ENCODE measurements at regions not wholly inside any gene's neighbourhood (a gene's known extent, or its start where the extent isn't known, plus 50 kb on each side); places are given as distances from the start of the nearest gene placed in this dataset.

DNA sequence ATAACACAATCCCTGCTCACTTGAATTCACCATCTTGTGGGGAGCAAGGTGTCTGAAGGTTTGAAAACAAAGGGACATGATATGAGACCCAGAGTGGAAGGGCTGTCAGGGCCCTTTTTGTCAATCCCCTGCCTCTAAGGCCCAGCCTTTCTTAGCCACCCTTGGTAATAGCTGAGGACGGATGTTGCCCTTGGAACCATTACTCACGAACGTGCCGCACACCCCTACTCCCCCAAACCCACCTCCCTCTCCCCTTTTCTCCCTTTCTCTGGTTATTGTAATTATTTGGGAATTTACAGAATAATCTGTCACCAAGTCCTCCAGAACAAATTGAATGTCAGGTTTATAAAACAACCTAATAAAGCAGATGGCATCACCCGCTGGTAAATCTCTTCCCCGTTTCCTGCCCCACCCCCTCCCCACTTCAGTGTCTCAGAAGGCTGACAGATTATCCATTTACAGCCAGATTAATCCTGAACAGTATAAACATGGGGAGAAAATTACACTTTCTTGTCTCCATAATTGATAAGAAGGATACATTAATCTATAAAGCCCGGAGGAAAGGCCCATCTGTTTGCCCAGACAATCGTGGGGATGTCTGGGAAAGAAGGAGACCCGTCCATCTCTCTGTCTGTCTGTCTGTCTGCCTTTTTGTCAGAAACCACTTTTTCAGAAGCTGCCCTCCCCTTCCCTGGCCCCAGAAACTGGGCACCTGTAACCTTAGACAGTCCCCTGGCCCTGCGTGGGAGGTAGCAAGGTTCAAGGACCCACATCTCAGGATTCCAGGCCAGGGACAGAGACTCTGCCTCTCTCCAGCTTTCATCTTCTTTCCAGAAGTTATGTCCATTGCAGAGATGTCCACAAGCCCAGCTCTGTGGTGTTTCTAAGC lies 60.6 kb upstream of the CD34 start:
- no peaks in the 10 kb centered on the region for H3K9me3 ChIP-seq (ENCODE audit: control insufficient read depth in 2 of 2, insufficient read depth in 1 of 2, low read length in 1 of 2)
- 95% methylated on average over 10 of the region's 10 CpGs for WGBS
- H3K4me3 ChIP-seq (ENCODE audit: low read length in 2 of 2): no peak overlapping the region
- DNase-seq (ENCODE audit: low read depth in 6 of 9, low spot score in 9 of 9): no peak
- H3K27ac ChIP-seq (ENCODE audit: low read depth in 1 of 2, low read length in 1 of 2): no peak overlapping the region
- peaks cover 0 to 4% of the 10 kb centered on the region in 2 donors for H3K27me3 ChIP-seq (ENCODE audit: control insufficient read depth in 2 of 2, insufficient read depth in 1 of 2, low read length in 1 of 2)
- no peaks in the 10 kb centered on the region for H3K36me3 ChIP-seq (ENCODE audit: control insufficient read depth in 2 of 2, insufficient read depth in 2 of 2, low read length in 1 of 2)
- no peaks in the 10 kb centered on the region for H3K4me1 ChIP-seq (ENCODE audit: control insufficient read depth in 2 of 2, insufficient read depth in 2 of 2, low read length in 2 of 2)

DNA sequence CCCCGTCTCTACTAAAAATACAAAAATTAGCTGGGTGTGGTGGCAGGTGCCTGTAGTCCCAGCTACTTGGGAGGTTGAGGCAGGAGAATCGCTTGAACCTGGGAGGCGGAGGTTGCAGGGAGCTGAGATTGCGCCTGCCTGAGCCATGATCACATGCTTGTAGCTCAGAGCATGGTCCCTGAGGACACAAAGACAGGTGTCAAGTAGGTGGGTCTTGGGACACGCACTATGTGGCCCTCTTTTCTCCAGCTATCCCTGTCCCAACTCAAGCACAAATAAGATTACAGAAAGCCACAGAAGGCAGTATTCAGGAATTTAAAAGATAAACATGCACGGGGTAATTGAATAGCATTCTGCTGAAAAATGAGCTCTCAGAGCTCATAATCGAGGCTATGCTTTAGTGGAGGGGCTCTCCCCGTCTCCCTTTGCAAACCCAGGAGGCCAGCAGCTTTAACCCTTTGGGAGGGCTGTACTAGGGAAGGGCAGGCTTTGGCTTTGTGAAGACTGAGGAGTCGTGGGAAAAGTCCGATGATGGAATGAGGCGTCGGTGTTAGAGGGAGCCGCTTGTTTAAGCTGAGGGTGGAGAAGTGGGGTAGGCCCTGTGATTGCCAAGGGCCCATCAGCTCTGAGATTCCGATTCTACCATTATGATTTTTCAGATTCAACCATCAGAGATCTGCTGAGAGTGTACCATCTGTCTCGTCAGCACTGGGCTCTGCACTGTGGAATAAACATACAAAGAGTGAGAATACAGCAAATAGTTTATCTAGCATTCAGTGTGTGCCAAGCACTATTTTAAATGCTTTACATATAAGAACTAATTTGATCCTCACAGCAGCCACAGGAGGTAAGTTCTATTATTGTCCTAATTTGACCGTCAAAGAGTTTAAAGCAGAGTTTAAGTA lies 59.7 kb upstream of the CD34 start:
- no peak for DNase-seq (ENCODE audit: low read depth in 6 of 9, low spot score in 9 of 9)
- Histone ChIP-seq H3K4me3 (ENCODE audit: low read length in 2 of 2) (no peak overlapping the region), H3K36me3 (ENCODE audit: control insufficient read depth in 2 of 2, insufficient read depth in 2 of 2, low read length in 1 of 2) (no peaks in the 10 kb centered on the region), H3K27me3 (ENCODE audit: control insufficient read depth in 2 of 2, insufficient read depth in 1 of 2, low read length in 1 of 2) (peaks cover 0 to 4% of the 10 kb centered on the region in 2 donors), H3K27ac (ENCODE audit: low read depth in 1 of 2, low read length in 1 of 2) (no peak overlapping the region), H3K9me3 (ENCODE audit: control insufficient read depth in 2 of 2, insufficient read depth in 1 of 2, low read length in 1 of 2) (no peaks in the 10 kb centered on the region), H3K4me1 (ENCODE audit: control insufficient read depth in 2 of 2, insufficient read depth in 2 of 2, low read length in 2 of 2) (no peaks in the 10 kb centered on the region)
- 94% methylated on average over 16 of the region's 16 CpGs for WGBS

DNA sequence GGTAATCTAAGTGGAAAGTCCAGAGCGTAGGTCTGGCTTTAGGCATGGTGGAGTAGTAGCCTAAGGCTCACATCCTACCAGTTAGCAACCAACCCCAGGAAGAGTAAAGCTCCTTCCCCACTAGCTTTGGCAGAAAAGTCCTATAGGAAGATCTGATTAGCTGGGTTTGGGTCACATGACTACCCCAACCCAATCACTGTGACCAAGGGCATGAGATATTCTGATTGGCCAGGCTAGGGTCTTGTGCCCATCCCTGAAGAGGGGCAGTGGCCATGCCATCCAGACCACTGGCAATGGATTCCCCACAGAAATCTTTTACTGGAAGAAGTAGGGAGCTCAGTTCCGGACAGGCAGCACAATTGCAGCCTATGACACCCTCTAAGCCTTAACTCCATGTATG lies 58.6 kb upstream of the CD34 start:
- H3K27ac ChIP-seq (ENCODE audit: low read depth in 1 of 2, low read length in 1 of 2): no peak overlapping the region
- no peaks in the 10 kb centered on the region for H3K36me3 ChIP-seq (ENCODE audit: control insufficient read depth in 2 of 2, insufficient read depth in 2 of 2, low read length in 1 of 2)
- no peaks in the 10 kb centered on the region for H3K4me1 ChIP-seq (ENCODE audit: control insufficient read depth in 2 of 2, insufficient read depth in 2 of 2, low read length in 2 of 2)
- peaks cover 0 to 4% of the 10 kb centered on the region in 2 donors for H3K27me3 ChIP-seq (ENCODE audit: control insufficient read depth in 2 of 2, insufficient read depth in 1 of 2, low read length in 1 of 2)
- DNase-seq (ENCODE audit: low read depth in 6 of 9, low spot score in 9 of 9): no peak
- WGBS: 98% methylated on average over 2 of the region's 2 CpGs
- no peaks in the 10 kb centered on the region for H3K9me3 ChIP-seq (ENCODE audit: control insufficient read depth in 2 of 2, insufficient read depth in 1 of 2, low read length in 1 of 2)
- H3K4me3 ChIP-seq (ENCODE audit: low read length in 2 of 2): no peak overlapping the region

DNA sequence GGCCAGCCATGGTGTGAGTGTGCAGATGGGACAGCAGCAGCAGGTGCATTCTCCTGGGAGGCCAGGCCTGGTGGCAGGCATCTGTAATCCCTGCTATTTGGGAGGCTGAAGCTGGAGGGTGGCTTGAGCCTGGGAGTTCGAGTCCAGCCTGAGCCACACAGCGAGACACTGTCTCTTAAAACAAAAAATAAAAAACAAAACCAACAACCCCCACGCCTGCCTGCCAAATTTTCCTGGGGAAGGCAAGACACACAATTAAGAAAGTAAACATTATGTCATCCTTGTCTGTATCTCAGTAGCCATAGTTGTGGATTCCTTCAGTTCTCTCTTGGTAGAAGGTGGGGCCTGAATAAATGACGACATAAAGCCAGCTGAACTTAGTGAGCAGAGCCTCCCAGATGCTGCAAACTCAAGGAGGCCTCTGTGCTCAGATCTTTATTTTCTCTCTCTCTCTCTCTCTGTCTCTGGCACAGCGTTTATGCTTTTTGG lies 57.6 kb upstream of the CD34 start:
- Histone ChIP-seq H3K36me3 (ENCODE audit: control insufficient read depth in 2 of 2, insufficient read depth in 2 of 2, low read length in 1 of 2) (no peaks in the 10 kb centered on the region), H3K27me3 (ENCODE audit: control insufficient read depth in 2 of 2, insufficient read depth in 1 of 2, low read length in 1 of 2) (peaks cover 0 to 4% of the 10 kb centered on the region in 2 donors), H3K9me3 (ENCODE audit: control insufficient read depth in 2 of 2, insufficient read depth in 1 of 2, low read length in 1 of 2) (no peaks in the 10 kb centered on the region), H3K4me3 (ENCODE audit: low read length in 2 of 2) (no peak overlapping the region), H3K27ac (ENCODE audit: low read depth in 1 of 2, low read length in 1 of 2) (no peak overlapping the region), H3K4me1 (ENCODE audit: control insufficient read depth in 2 of 2, insufficient read depth in 2 of 2, low read length in 2 of 2) (peaks cover 0 to 6% of the 10 kb centered on the region in 2 donors)
- whole genome bisulfite sequencing: 97% methylated on average over 5 of the region's 5 CpGs
- no peak for DNase-seq (ENCODE audit: low read depth in 6 of 9, low spot score in 9 of 9)

DNA sequence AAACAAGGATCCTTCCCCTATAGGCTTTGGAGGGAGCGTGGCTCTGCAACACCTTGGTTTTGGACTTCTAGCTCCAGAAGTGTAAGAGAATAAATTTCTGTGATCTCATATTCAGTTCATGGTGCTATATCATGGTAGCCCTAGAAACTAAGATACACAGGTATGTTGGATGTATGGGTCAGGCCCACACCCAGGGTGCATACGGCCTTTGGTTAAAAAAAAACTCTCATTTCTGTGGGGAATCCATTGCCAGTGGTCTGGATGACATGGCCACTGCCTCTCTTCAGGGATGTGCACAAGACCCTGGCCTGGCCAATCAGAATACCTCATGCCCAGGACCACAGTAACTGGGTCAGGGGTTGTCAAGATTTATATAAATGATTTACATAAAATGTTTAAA lies 56.8 kb upstream of the CD34 start:
- Histone ChIP-seq H3K27ac (ENCODE audit: low read depth in 1 of 2, low read length in 1 of 2) (no peak overlapping the region), H3K36me3 (ENCODE audit: control insufficient read depth in 2 of 2, insufficient read depth in 2 of 2, low read length in 1 of 2) (no peaks in the 10 kb centered on the region), H3K9me3 (ENCODE audit: control insufficient read depth in 2 of 2, insufficient read depth in 1 of 2, low read length in 1 of 2) (no peaks in the 10 kb centered on the region), H3K27me3 (ENCODE audit: control insufficient read depth in 2 of 2, insufficient read depth in 1 of 2, low read length in 1 of 2) (peaks cover 0 to 6% of the 10 kb centered on the region in 2 donors), H3K4me1 (ENCODE audit: control insufficient read depth in 2 of 2, insufficient read depth in 2 of 2, low read length in 2 of 2) (peaks cover 4 to 12% of the 10 kb centered on the region in 2 donors), H3K4me3 (ENCODE audit: low read length in 2 of 2) (no peak overlapping the region)
- no peak for DNase-seq (ENCODE audit: low read depth in 6 of 9, low spot score in 9 of 9)
- 98% methylated on average over 2 of the region's 2 CpGs for WGBS

DNA sequence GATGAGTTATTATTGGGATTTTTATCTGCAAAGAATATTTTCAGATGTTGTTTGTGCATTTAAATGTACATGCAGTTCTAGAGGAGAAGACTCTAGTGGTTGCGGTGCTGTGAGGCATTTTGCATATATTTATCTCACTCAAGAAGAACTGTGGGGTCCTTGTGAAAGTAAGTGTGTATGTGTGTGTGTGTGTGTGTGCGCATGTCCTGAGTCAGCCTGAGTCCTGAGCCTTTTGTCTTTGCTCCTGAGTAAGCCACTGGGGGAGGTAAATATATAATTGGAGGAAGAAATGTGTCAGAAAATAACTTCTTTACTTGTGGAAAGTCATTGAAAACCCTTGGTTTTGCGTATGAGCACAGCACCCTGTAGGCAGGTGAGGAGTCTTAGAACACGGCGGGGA lies 55.6 kb upstream of the CD34 start:
- no peak overlapping the region for H3K27ac ChIP-seq (ENCODE audit: low read depth in 1 of 2, low read length in 1 of 2)
- no peaks in the 10 kb centered on the region for H3K36me3 ChIP-seq (ENCODE audit: control insufficient read depth in 2 of 2, insufficient read depth in 2 of 2, low read length in 1 of 2)
- H3K9me3 ChIP-seq (ENCODE audit: control insufficient read depth in 2 of 2, insufficient read depth in 1 of 2, low read length in 1 of 2): no peaks in the 10 kb centered on the region
- H3K4me1 ChIP-seq (ENCODE audit: control insufficient read depth in 2 of 2, insufficient read depth in 2 of 2, low read length in 2 of 2): peaks cover 4 to 14% of the 10 kb centered on the region in 2 donors
- H3K27me3 ChIP-seq (ENCODE audit: control insufficient read depth in 2 of 2, insufficient read depth in 1 of 2, low read length in 1 of 2): peaks cover 0 to 3% of the 10 kb centered on the region in 2 donors
- no peak overlapping the region for H3K4me3 ChIP-seq (ENCODE audit: low read length in 2 of 2)
- 97% methylated on average over 5 of the region's 5 CpGs for WGBS
- no peak for DNase-seq (ENCODE audit: low read depth in 6 of 9, low spot score in 9 of 9)

DNA sequence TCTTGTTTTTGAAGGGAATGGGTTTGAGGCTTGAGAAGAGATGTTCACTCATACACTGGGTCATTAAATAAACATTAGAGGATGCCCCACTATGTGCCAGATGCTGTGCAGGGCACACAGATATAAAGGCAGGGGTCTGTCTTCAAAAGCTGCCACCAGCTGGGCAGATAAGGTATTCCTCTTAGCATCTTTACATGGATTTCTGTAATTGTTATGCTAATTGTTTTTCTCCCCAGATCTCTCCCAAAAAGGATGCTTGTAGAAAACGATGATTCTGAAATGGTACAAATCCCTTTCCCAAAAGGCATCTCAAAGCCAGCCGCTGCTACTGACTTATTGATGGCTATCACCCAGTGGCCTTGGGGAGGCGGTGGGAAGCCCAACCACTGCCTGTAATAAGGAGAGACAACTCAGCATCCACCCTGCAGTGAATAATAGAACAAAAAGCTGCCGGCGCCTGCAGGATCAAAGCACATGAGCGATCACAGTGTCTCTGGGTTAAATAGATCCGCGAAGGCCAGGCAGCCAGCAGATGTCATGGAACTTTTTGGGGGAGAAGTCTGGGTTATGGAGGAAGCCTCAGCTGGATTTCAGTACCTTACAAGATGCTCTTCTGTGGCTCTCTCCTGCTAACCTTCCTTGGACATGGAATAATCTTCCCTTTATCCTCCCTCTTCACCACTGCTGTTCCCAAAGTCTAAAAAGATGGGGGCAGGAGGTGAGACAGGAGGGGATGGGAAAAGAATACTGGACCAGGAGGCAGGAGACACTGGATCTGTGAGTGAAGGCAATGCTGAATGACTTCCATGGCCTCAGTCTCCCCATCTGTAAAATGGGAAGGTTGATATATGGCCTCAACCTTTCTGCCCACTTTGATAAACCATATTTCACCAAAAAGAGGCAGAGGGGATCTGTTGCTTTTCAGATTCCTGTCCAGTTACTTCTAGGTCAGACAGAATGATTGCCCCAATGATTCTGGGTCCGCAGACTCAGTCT lies 54.8 kb upstream of the CD34 start:
- Histone ChIP-seq H3K4me1 (ENCODE audit: control insufficient read depth in 2 of 2, insufficient read depth in 2 of 2, low read length in 2 of 2) (peaks cover 4 to 14% of the 10 kb centered on the region in 2 donors), H3K4me3 (ENCODE audit: low read length in 2 of 2) (no peak overlapping the region), H3K9me3 (ENCODE audit: control insufficient read depth in 2 of 2, insufficient read depth in 1 of 2, low read length in 1 of 2) (no peaks in the 10 kb centered on the region), H3K36me3 (ENCODE audit: control insufficient read depth in 2 of 2, insufficient read depth in 2 of 2, low read length in 1 of 2) (no peaks in the 10 kb centered on the region), H3K27ac (ENCODE audit: low read depth in 1 of 2, low read length in 1 of 2) (no peak overlapping the region), H3K27me3 (ENCODE audit: control insufficient read depth in 2 of 2, insufficient read depth in 1 of 2, low read length in 1 of 2) (peaks cover 0 to 10% of the 10 kb centered on the region in 2 donors)
- 95% methylated on average over 9 of the region's 9 CpGs for WGBS
- DNase-seq (ENCODE audit: low read depth in 6 of 9, low spot score in 9 of 9): no peak

DNA sequence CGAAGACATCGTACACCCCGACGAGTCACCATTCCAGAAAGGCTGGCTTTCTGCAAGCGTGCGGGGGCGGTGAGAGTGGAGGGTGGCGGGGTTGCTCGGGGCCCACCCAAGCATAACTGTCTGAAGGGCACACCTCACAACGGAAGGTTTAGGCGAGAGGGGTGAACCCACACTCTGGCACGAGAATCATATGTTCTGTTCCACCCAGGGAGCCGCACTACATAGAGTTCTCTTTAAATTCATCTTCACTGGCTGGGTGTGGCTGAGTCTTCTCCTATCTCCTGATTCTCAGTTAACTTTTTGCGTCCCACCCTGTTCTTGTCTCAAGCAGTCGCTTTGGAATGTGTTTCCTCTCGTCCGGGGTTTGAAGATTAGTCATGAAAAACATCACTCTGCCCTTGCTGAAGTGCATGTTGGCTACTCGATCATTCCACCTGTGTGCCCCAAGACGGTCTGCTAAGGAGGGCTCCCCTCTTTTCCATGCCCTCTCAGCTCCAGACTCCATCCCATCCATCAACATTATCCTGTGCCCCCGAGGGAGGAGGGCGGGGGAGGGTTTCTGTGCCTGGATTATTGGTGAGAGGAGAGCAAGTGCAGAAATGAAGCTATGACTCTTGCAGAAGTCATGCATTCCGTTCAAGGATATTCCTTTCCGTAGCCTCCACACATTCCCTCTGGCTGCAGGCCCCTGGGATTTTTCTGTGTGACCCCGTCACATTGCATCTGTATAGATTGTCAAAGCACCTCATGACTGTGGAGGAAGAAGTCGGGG lies 53.5 kb upstream of the CD34 start:
- peak overlapping the region in 1 of 2 donors; percentile 62 for H3K4me3 ChIP-seq (ENCODE audit: low read length in 2 of 2)
- H3K27ac ChIP-seq (ENCODE audit: low read depth in 1 of 2, low read length in 1 of 2): no peak overlapping the region
- no peaks in the 10 kb centered on the region for H3K36me3 ChIP-seq (ENCODE audit: control insufficient read depth in 2 of 2, insufficient read depth in 2 of 2, low read length in 1 of 2)
- H3K9me3 ChIP-seq (ENCODE audit: control insufficient read depth in 2 of 2, insufficient read depth in 1 of 2, low read length in 1 of 2): no peaks in the 10 kb centered on the region
- peaks cover 0 to 23% of the 10 kb centered on the region in 2 donors for H3K27me3 ChIP-seq (ENCODE audit: control insufficient read depth in 2 of 2, insufficient read depth in 1 of 2, low read length in 1 of 2)
- WGBS: 86% methylated on average over 25 of the region's 25 CpGs
- H3K4me1 ChIP-seq (ENCODE audit: control insufficient read depth in 2 of 2, insufficient read depth in 2 of 2, low read length in 2 of 2): peaks cover 4 to 19% of the 10 kb centered on the region in 2 donors
- no peak for DNase-seq (ENCODE audit: low read depth in 6 of 9, low spot score in 9 of 9)
